Activated CD8-positive, alpha-beta memory T cell treated with anti-CD3 and anti-CD28 coated beads, Interleukin-2, amount 50 U/mL, for 1 hour (primary cell): ENCODE measurements at regions not wholly inside any gene's neighbourhood (a gene's known extent, or its start where the extent isn't known, plus 50 kb on each side); places are given as distances from the start of the nearest gene placed in this dataset.
"Not testable (repeated sequence)": the region's sequence is repeated elsewhere in the genome, so short reads cannot be mapped to it uniquely, and the experiment has no call there.

Source experiments
- DNase-seq: peaks from one replicate; pipeline ENCODE4 v3.0.0-alpha.2; 2020; ENCODE audit errors: extremely low read depth

GRCh38 chr15:39498629-39499028 lies 82.2 kb upstream of the THBS1 start:
- no peak for DNase-seq

GRCh38 chr15:39499042-39499441 lies 81.8 kb upstream of the THBS1 start:
- no peak for DNase-seq

GRCh38 chr15:39499681-39500080 lies 81.2 kb upstream of the THBS1 start:
- DNase-seq, result no peak

GRCh38 chr15:39501366-39502081 lies 79.4 kb upstream of the THBS1 start:
- no peak for DNase-seq

- DNase-seq, result no peak
Measured at GRCh38 chr15:39502082-39502447, 78.8 kb upstream of the THBS1 start.

GRCh38 chr15:39502611-39503195 lies 78.2 kb upstream of the THBS1 start:
- DNase-seq, result no peak

GRCh38 chr15:39503526-39503925 lies 77.4 kb upstream of the THBS1 start:
- no peak for DNase-seq

- no peak for DNase-seq
Measured at GRCh38 chr15:39504808-39505207, 76.1 kb upstream of the THBS1 start.

GRCh38 chr15:39506146-39506545 lies 74.7 kb upstream of the THBS1 start:
- no peak for DNase-seq

GRCh38 chr15:39508536-39508935 lies 72.3 kb upstream of the THBS1 start:
- no peak for DNase-seq

- DNase-seq, result no peak
Measured at GRCh38 chr15:39510001-39510701, 70.7 kb upstream of the THBS1 start.

GRCh38 chr15:39511000-39511915 lies 69.6 kb upstream of the THBS1 start:
- no peak for DNase-seq

- no peak for DNase-seq
Measured at GRCh38 chr15:39511916-39512260, 69.0 kb upstream of the THBS1 start.

GRCh38 chr15:39512643-39513042 lies 68.2 kb upstream of the THBS1 start:
- no peak for DNase-seq

- no peak for DNase-seq
Measured at GRCh38 chr15:39513936-39514335, 66.9 kb upstream of the THBS1 start.

GRCh38 chr15:39514933-39515332 lies 65.9 kb upstream of the THBS1 start:
- no peak for DNase-seq

GRCh38 chr15:39515765-39516164 lies 65.1 kb upstream of the THBS1 start:
- DNase-seq, result no peak

- no peak for DNase-seq
Measured at GRCh38 chr15:39517122-39517855, 63.6 kb upstream of the THBS1 start.

GRCh38 chr15:39523968-39524367 lies 56.9 kb upstream of the THBS1 start:
- DNase-seq, result not testable (repeated sequence)

- no peak for DNase-seq
Measured at GRCh38 chr15:39529457-39529856, 51.4 kb upstream of the THBS1 start.
